HL-60 (cell line): ENCODE measurements at regions not wholly inside any gene's neighbourhood (a gene's known extent, or its start where the extent isn't known, plus 50 kb on each side); places are given as distances from the start of the nearest gene placed in this dataset.

Source experiments
- POLR2AphosphoS5 ChIP-seq: IDR thresholded peaks from 2 replicates; pipeline ENCODE4 v1.6.1; 2012; ENCODE audit warnings: low read depth
- SPI1 ChIP-seq: IDR thresholded peaks from 2 replicates; pipeline ENCODE4 v1.6.1; 2012; ENCODE audit warnings: low read depth, mild to moderate bottlenecking, borderline replicate concordance
- TF ChIP-seq, protein P1 (sequence below): IDR thresholded peaks from one replicate; pipeline ENCODE4 v1.5.1; 2011; ENCODE audit warnings: low read length, control low read depth, inconsistent platforms; ENCODE audit not compliant: insufficient read depth
- TF ChIP-seq, protein P2 (sequence below): IDR thresholded peaks from 2 replicates; pipeline ENCODE4 v1.6.1; 2012; ENCODE audit warnings: low read depth; ENCODE audit not compliant: insufficient replicate concordance

DNA sequence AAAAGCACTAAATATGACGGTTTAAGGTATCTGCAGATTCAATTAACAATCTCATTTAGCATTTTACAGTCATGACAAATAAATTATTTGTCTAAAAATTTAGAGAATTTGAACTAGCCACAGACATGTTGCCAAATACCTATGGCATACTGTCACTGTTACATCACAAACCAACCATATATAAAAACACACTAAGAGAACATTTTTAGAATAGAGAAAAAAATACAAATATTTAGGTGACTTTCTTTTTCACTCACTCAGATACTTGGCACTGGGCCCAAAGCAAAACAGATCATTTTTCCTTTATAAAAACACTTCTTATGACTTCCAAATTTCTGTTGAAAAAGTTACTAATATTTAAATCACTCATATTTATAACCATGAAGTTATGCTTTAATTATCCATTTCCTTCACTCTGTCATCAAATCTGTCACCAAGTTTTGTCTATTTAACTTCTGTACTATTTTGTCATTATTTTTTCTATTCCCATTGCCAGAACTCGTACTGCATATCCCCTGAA lies 644.7 kb downstream of the OTOL1 start:
- TF ChIP-seq, protein P1, sequence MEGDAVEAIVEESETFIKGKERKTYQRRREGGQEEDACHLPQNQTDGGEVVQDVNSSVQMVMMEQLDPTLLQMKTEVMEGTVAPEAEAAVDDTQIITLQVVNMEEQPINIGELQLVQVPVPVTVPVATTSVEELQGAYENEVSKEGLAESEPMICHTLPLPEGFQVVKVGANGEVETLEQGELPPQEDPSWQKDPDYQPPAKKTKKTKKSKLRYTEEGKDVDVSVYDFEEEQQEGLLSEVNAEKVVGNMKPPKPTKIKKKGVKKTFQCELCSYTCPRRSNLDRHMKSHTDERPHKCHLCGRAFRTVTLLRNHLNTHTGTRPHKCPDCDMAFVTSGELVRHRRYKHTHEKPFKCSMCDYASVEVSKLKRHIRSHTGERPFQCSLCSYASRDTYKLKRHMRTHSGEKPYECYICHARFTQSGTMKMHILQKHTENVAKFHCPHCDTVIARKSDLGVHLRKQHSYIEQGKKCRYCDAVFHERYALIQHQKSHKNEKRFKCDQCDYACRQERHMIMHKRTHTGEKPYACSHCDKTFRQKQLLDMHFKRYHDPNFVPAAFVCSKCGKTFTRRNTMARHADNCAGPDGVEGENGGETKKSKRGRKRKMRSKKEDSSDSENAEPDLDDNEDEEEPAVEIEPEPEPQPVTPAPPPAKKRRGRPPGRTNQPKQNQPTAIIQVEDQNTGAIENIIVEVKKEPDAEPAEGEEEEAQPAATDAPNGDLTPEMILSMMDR: no peak
- TF ChIP-seq SPI1: no peak
- TF ChIP-seq, protein P2, sequence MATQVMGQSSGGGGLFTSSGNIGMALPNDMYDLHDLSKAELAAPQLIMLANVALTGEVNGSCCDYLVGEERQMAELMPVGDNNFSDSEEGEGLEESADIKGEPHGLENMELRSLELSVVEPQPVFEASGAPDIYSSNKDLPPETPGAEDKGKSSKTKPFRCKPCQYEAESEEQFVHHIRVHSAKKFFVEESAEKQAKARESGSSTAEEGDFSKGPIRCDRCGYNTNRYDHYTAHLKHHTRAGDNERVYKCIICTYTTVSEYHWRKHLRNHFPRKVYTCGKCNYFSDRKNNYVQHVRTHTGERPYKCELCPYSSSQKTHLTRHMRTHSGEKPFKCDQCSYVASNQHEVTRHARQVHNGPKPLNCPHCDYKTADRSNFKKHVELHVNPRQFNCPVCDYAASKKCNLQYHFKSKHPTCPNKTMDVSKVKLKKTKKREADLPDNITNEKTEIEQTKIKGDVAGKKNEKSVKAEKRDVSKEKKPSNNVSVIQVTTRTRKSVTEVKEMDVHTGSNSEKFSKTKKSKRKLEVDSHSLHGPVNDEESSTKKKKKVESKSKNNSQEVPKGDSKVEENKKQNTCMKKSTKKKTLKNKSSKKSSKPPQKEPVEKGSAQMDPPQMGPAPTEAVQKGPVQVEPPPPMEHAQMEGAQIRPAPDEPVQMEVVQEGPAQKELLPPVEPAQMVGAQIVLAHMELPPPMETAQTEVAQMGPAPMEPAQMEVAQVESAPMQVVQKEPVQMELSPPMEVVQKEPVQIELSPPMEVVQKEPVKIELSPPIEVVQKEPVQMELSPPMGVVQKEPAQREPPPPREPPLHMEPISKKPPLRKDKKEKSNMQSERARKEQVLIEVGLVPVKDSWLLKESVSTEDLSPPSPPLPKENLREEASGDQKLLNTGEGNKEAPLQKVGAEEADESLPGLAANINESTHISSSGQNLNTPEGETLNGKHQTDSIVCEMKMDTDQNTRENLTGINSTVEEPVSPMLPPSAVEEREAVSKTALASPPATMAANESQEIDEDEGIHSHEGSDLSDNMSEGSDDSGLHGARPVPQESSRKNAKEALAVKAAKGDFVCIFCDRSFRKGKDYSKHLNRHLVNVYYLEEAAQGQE: no peak
- no peak for TF ChIP-seq POLR2AphosphoS5
